Stimulated activated naive CD8-positive, alpha-beta T cell treated with anti-CD3 and anti-CD28 coated beads, Interleukin-15, Interleukin-2, amounts not matched to agents 100 ng/mL and 50 ng/mL, for 24 hours (primary cell): ENCODE measurements at regions not wholly inside any gene's neighbourhood (a gene's known extent, or its start where the extent isn't known, plus 50 kb on each side); places are given as distances from the start of the nearest gene placed in this dataset.

Experiments
- H3K27ac Mint-ChIP-seq: one replicate; pipeline ENCODE4 v1.8.0; 2021; ENCODE audit warnings: mild to moderate bottlenecking, mixed read lengths
- H3K27me3 Mint-ChIP-seq: one replicate; pipeline ENCODE4 v1.8.0; 2021; ENCODE audit warnings: mixed read lengths
- H3K36me3 Mint-ChIP-seq: one replicate; pipeline ENCODE4 v1.8.0; 2021; ENCODE audit warnings: low read depth, mixed read lengths
- H3K4me1 Mint-ChIP-seq: one replicate; pipeline ENCODE4 v1.8.0; 2021; ENCODE audit warnings: low read depth, mixed read lengths
- H3K4me3 Mint-ChIP-seq: one replicate; pipeline ENCODE4 v1.8.0; 2021; ENCODE audit warnings: mild to moderate bottlenecking, mixed read lengths
- H3K9me3 Mint-ChIP-seq: one replicate; pipeline ENCODE4 v1.8.0; 2021; ENCODE audit warnings: mixed read lengths

DNA sequence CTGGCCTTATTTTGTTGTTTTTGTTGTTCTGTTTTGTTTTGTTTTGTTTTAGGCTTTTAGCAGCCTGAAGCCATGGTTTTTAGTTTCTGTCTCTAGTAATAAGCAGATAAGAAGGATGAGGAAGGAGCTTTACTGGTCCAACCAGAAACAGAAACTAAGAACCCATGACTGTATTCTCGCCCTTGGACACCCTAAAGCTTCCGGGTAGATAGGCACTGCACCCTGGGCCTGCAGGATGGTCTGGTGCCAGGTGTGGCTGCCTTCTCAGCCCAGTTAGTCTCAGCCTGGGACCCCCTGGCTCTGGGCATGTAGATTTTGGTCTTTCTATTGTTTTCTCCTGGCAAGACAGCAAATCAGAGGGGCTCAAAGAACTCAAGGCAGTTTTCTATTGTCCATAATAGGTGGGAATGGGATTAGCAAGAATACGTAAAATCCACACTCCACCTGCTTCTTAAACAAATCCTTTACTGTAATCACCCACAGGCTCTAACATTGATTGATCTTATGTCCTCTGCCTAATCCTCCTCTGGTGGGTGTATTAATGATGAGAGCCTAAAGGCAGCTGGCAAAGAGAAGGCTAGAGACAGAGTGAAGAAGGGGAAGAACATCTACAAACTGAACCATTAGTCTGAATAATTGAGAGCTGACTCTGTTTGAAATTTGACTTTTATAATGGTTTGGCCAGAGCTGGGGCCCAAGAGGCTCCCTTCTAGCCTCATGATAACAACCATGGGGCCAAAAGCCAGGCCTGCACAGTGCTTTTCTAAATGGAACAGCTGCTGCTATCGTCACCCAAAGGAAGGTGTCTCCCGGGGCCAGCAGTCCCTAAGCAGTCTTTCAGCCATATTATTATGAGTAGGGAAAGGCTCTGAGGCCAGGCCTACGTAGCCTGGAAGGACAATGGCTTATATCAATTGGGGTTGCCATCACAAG, 106.8 kb upstream of the ATP1A1 start:
- Mint-ChIP-seq H3K27me3 (no peaks in the 10 kb centered on the region), H3K36me3 (no peaks in the 10 kb centered on the region), H3K4me3 (no peak overlapping the region), H3K9me3 (no peaks in the 10 kb centered on the region), H3K4me1 (peaks cover 20% of the 10 kb centered on the region), H3K27ac (no peak overlapping the region)

DNA sequence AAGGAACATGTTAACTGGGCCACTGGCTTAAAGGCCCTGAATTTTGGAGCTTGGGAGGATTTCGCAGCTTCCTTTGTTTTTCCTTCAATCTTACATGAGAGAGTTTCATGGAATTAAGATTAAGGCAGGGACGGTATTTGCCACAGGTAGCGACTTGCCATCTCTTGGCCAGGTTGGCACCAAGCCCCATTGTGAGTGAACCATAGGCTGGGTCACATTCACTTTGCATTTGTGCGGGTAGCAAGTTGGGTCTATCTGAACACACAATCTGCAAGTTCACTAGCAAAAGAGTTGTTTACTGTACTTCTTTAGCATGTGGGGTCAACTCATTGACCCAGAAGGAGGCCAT, 106.2 kb upstream of the ATP1A1 start:
- Mint-ChIP-seq H3K9me3 (no peaks in the 10 kb centered on the region), H3K4me3 (no peak overlapping the region), H3K4me1 (peaks cover 16% of the 10 kb centered on the region), H3K27me3 (no peaks in the 10 kb centered on the region), H3K27ac (no peak overlapping the region), H3K36me3 (no peaks in the 10 kb centered on the region)

DNA sequence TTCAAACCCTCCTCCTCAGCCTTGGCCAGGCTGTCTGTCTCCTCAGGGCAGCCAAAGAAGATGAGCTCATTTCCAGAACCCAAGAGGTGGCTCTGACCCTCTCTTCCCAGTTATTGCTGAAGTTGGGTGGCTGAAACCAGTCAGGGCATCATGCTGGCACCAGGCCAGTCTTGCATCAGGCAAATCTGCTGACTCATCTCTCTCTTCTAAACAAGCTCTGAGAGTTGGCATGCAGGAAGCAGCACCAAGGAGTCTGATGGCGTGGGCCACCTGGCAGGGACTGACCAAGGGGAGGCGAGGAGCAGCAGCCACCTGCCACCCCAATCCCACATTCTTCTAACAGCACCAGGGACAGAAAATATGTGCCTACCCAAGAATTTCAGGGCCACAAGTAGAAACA, 104.8 kb upstream of the ATP1A1 start:
- no peak overlapping the region for H3K27ac Mint-ChIP-seq
- peaks cover 8% of the 10 kb centered on the region for H3K4me1 Mint-ChIP-seq
- H3K27me3 Mint-ChIP-seq: no peaks in the 10 kb centered on the region
- H3K36me3 Mint-ChIP-seq: no peaks in the 10 kb centered on the region
- no peaks in the 10 kb centered on the region for H3K9me3 Mint-ChIP-seq
- no peak overlapping the region for H3K4me3 Mint-ChIP-seq

DNA sequence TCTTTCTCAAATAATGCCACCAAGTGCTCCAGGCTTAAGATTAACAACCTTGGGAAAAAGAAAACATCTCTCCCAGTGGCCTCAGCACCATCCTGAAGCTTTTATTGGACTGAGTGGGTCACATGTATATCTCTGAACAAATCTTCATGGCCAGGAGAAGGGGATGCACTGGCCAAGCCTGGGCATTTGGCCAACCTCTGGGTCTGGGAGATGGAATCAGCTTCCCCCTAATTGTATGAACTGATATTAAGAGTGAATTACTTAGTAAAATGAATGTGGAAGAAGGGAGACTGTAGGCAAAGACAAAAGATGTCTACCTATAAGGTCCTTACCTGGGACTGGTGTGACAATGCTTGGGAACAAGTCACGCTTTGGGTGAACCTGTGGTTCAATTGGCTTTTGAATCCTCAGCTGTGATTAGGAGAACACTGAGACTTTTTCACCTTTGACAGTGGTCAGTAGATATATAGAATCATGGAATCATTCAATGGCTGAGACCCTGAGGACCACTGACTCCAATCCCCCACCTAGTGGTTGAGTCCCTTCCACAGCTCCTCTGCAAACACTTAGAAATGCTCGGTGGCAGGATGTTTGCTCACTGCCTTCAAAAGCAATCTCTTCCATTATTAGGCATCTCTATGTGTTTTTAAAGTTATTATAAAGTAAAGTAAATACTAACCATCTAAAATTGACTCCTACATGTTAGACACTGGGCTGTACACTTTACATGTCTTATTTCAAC, 102.6 kb upstream of the ATP1A1 start:
- no peak overlapping the region for H3K27ac Mint-ChIP-seq
- no peaks in the 10 kb centered on the region for H3K27me3 Mint-ChIP-seq
- H3K4me1 Mint-ChIP-seq: peaks cover 8% of the 10 kb centered on the region

DNA sequence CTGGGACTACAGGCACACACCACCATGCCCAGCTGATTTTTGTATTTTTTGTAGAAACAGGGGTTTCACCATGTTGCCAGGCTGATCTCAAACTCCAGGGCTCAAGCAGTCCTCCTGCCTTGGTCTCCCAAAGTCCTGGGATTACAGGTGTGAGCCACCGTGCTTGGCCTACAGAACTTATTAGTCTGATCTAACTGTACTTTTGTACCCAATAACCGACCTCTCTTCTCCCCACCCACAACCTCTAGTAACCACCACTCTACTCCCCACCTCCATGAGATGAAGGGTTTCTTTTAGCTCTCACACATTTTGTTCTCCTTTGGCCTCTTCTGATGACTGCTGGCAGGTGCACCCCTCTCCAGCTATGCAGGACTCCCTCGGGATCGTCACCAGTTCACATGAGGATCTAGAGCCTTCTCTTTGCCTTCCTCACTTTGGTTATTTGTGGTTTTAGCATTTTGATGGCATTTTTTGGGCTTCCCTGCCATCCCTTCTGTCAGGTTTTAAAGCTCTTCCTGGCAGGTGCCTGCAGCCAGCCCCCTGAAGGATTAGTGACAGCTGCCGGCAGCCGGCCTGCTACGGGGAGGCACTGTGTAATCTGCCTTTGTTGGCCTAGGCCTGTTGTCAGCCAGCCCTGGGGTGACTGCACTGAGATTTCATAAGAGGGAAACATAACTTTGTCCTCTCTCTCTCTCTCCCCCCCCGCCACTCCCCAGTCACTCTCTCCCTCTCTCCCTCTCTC, 99.8 kb upstream of the ATP1A1 start:
- peaks cover under 1% of the 10 kb centered on the region for H3K4me1 Mint-ChIP-seq
- no peak overlapping the region for H3K27ac Mint-ChIP-seq
- no peak overlapping the region for H3K4me3 Mint-ChIP-seq
- no peaks in the 10 kb centered on the region for H3K9me3 Mint-ChIP-seq
- no peaks in the 10 kb centered on the region for H3K36me3 Mint-ChIP-seq
- H3K27me3 Mint-ChIP-seq: no peaks in the 10 kb centered on the region

More for the DNA sequence above, 102.6 kb upstream of the ATP1A1 start:
- Mint-ChIP-seq H3K36me3 (no peaks in the 10 kb centered on the region), H3K4me3 (no peak overlapping the region), H3K9me3 (no peaks in the 10 kb centered on the region)

DNA sequence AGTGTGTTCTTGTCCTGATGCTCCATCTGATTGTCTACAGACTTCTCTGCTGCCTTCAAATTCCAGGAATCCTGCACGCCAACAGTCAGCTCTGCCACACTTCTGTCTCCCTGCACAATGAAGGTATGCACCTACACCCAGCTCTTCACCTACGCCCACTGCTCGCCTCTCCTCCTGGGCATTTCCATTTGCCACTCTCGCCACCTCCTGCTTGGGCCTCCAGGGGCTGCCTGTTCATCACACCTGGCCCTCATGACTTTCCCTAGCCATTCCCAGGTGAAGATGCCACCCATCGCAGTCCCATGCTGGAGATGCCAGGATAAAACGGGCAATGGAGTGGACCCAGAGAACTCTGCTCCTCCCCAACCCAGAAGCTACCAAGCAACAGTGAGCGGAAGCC, 96.5 kb upstream of the ATP1A1 start:
- Mint-ChIP-seq H3K27me3 (no peaks in the 10 kb centered on the region), H3K9me3 (no peaks in the 10 kb centered on the region), H3K4me1 (no peaks in the 10 kb centered on the region), H3K36me3 (no peaks in the 10 kb centered on the region), H3K27ac (no peak overlapping the region), H3K4me3 (no peak overlapping the region)

DNA sequence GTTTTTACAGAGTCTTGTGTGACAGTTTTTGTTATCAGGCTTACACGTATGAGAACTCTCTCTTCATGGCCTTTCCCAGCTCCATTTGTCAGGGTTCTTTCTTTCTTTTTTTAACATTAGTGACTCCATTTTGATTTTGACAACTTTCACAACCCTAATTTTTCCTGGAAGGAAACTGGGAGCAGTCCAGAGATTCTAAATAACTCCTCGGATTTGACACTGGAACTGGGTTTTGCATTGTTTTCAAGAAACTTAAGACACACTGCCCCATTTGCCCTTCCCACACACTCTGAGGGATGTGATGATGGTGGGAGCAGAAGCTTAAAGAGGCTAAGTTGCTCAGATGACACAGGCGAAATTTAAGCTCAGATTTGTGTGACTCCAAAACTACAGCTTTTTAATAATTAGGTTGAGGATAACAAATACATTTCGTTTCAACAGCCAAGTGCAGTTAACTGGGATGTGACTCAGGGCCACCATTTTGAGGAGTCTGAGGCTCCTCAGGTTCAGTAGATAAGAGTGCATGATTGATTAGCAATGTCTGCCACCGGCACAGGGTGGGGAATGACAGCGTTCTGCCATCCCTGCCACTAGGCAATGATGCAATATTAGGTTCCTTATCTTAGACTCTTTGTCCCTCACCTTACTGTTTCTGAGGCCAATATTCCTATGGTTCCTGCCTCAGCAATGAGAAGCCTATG, 95.1 kb upstream of the ATP1A1 start:
- H3K36me3 Mint-ChIP-seq: peaks cover 4% of the 10 kb centered on the region
- no peaks in the 10 kb centered on the region for H3K27me3 Mint-ChIP-seq
- no peak overlapping the region for H3K27ac Mint-ChIP-seq
- H3K9me3 Mint-ChIP-seq: peaks cover 4% of the 10 kb centered on the region
- H3K4me1 Mint-ChIP-seq: no peaks in the 10 kb centered on the region
- H3K4me3 Mint-ChIP-seq: no peak overlapping the region

DNA sequence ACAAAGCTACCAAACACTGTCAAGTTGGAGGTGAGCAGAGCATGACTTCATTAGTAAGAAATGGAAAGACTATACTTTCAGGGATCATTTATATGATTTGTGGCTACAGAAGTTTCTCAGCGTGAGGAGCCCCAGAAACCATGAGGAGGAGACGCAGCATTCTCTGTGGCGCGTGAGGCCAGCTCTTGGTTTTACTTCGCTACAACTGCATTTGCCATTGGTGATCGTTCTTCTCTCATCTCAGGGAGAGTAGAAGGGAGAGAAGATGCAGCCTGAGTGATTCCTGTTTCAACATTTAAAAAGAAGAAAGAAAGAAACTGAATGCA, 94.5 kb upstream of the ATP1A1 start:
- Mint-ChIP-seq H3K27me3 (no peaks in the 10 kb centered on the region), H3K4me1 (no peaks in the 10 kb centered on the region), H3K36me3 (peaks cover 4% of the 10 kb centered on the region), H3K27ac (no peak overlapping the region), H3K4me3 (no peak overlapping the region), H3K9me3 (peaks cover 6% of the 10 kb centered on the region)

DNA sequence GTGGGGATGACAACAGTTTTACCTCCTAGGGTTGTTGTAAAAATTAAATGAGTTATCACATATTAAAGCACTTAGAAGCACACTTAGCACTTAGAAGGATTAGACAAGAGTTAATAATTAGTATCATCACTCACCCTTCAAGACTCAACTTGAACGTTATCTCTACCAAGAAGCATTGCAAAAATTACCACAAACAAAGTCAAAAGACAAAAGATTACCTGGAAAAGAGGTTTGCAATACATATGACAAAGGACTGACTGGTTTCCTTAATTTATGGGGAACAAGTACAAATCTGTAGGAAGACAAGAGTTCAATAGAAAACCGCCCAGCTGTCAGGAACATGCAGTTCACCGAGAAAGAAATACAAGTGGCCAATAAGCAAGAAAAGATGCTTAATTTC, 93.3 kb upstream of the ATP1A1 start:
- peaks cover 4% of the 10 kb centered on the region for H3K36me3 Mint-ChIP-seq
- no peaks in the 10 kb centered on the region for H3K27me3 Mint-ChIP-seq
- no peak overlapping the region for H3K4me3 Mint-ChIP-seq
- H3K27ac Mint-ChIP-seq: no peak overlapping the region
- H3K4me1 Mint-ChIP-seq: no peaks in the 10 kb centered on the region
- H3K9me3 Mint-ChIP-seq: peaks cover 6% of the 10 kb centered on the region

DNA sequence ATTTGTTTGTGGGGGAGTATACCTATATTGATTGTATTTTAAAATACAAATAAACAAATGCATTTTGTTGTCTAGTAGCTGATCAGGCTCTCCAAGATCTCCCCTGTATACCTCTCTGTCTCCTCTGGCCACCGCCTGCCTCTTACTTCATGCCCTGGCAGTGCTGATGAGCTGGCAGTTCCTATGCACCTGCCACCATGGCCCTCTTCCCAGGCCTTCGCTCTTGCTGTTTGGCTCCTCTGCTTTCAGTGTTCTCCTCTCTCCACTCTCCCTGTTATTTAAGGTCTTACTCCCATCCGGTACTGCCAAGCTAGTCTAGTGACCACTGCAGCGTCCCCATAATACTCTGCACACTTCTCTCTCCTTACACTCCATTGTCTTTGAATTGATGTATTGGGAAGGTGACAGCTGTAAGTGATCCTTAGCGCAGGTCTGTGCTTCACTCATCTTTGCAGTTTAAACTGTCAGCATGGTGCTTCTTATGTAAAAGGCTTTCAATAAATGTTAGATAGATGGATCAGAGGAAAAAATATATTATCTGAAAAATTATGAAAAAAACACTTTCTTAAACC, 88.1 kb upstream of the ATP1A1 start:
- Mint-ChIP-seq H3K27me3 (no peaks in the 10 kb centered on the region), H3K36me3 (peaks cover 4% of the 10 kb centered on the region), H3K4me1 (no peaks in the 10 kb centered on the region), H3K4me3 (no peak overlapping the region), H3K9me3 (peaks cover 6% of the 10 kb centered on the region), H3K27ac (no peak overlapping the region)

DNA sequence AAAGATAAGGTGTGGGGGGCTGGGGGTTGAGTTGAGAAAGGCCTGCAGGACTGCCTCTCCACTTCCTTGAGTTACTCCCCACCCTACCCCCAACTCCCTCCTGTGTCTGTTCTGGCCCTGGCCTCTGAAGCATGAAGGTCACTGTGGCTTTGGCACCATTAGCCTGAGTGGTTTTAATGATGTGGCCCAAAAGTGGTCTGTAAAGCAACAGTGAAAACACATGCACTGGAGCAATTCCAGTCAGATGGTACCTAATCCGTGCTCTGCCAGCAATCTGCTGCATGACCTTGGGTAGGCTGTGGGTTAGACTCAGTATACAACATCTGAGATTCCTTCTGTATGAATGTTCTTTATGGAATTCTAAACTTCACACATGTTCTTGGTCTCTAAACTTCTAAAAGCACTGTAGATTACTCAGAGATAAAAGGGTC, 86.5 kb upstream of the ATP1A1 start:
- Mint-ChIP-seq H3K27ac (no peak overlapping the region), H3K36me3 (peaks cover 4% of the 10 kb centered on the region), H3K27me3 (no peaks in the 10 kb centered on the region), H3K9me3 (peaks cover 6% of the 10 kb centered on the region), H3K4me3 (no peak overlapping the region), H3K4me1 (no peaks in the 10 kb centered on the region)

DNA sequence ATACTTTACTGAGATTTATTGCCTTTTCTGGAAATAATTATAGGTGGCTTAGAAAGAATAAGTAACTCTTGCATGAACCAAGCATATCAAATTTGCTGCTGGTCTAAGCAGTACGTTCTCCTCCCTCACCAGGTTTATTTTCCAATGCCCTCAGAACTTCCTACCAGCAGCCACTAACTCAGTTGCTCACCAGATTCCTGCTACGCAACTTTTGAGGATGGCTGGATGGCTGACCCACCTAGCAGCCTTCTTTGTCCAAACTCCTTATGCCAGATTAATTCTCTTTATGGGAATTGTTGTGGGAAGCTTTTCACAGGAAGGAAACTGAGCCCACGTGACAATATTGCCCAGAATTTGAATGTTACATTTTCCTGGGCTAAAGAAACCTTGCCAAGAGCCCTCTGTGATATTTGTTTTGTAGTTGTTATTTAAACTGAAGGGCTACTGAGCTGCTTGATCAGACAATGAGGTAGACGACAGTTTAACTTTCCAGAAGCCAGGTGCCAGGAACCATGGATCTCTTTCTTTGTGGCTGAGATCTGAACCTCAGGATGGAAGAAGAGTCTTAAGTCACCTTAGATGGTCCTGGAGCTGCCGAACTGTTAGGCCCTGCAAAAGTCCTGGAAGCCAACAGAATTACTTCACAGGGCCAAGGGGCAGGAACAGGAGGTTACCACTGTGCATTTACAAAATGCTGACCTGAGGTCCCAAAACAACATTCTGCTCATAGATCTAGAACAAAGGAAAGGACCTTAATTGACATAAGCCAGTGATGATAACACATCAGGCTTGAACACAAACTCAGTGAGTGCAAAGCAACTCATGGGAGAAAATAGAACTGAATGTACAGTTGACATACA, 85.5 kb upstream of the ATP1A1 start:
- no peak overlapping the region for H3K4me3 Mint-ChIP-seq
- H3K27ac Mint-ChIP-seq: no peak overlapping the region
- H3K4me1 Mint-ChIP-seq: no peaks in the 10 kb centered on the region
- no peaks in the 10 kb centered on the region for H3K27me3 Mint-ChIP-seq
- peaks cover 4% of the 10 kb centered on the region for H3K36me3 Mint-ChIP-seq
- H3K9me3 Mint-ChIP-seq: peaks cover 5% of the 10 kb centered on the region

DNA sequence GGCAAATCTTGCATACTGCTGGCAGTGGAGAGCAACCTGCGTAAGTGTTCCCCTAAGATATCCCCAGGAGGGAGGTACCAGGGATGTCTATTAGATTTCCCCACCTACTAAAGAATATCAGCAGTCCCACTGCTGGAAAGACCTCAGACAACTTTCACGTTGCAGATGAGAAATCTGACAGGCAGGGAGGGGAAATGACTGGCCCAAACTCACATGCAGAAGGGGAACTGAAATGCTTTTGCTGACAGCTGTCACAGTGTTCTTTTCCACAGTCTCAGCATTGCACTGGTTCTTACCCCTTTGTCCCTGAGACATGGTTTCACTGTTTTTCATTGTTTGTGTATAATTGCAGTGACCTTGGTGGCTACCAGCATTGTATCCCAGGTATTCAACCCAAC, 84.8 kb upstream of the ATP1A1 start:
- Mint-ChIP-seq H3K36me3 (no peaks in the 10 kb centered on the region), H3K9me3 (no peaks in the 10 kb centered on the region), H3K4me1 (no peaks in the 10 kb centered on the region), H3K4me3 (no peak overlapping the region), H3K27me3 (no peaks in the 10 kb centered on the region), H3K27ac (no peak overlapping the region)

DNA sequence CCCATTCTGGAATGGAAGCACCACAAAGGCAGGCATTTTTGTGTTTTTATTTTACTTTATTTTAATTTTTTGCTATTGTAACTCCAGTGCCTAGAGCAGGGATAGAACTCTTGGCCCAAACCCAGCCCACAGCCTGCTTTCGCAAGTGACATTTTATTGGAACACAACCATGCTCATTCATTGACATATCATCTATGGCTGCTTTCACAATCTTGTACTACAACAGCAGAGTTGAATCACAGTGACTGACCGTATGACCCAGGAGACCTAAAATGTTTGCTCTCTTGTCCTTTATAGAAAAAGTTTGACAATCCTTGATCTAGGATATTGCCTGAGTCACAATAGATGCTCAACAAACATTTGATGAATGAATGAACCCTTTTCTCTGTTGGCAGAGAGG, 83.9 kb upstream of the ATP1A1 start:
- H3K4me3 Mint-ChIP-seq: no peak overlapping the region
- H3K27ac Mint-ChIP-seq: no peak overlapping the region
- H3K9me3 Mint-ChIP-seq: no peaks in the 10 kb centered on the region
- no peaks in the 10 kb centered on the region for H3K4me1 Mint-ChIP-seq
- no peaks in the 10 kb centered on the region for H3K36me3 Mint-ChIP-seq
- no peaks in the 10 kb centered on the region for H3K27me3 Mint-ChIP-seq
